H1 (cell line): ENCODE measurements at regions not wholly inside any gene's neighbourhood (a gene's known extent, or its start where the extent isn't known, plus 50 kb on each side); places are given as distances from the start of the nearest gene placed in this dataset.

Experiments
- CTCF ChIA-PET: fragments of 300-600 bp; sonication (Branson Sonifier 250); formaldehyde crosslinking; loops from one replicate; lab custom pipeline; 2021; ENCODE audit not compliant: partially characterized antibody; lab: Charles Lee
- POLR2A ChIA-PET: fragments of 300-600 bp; sonication (Branson Sonifier 250); formaldehyde crosslinking; loops from one replicate; lab custom pipeline; 2021; ENCODE audit warnings: inconsistent platforms; ENCODE audit not compliant: partially characterized antibody; lab: Charles Lee
- DNase-seq, 2 experiments: peaks; one replicate each; pipeline versions ENCODE4 v3.0.0 to v3.0.0-alpha.2; 2010 to 2022; ENCODE audit warnings: low spot score in 2 of 2, low read depth in 1 of 2, mixed read lengths in 1 of 2
- FAIRE-seq: peaks from 2 replicates; lab custom pipeline; 2011; peaks lifted over from hg19 to GRCh38; lab: Jason Lieb, UNC
- H2AFZ ChIP-seq: 2 replicates; pipeline ENCODE4 v1.8.1; 2012; ENCODE audit warnings: low read length, inconsistent platforms
- H2AK5ac ChIP-seq: 2 replicates; pipeline ENCODE4 v1.6.1; 2013; ENCODE audit warnings: low read depth, low read length
- H2BK120ac ChIP-seq: replicated peaks from 2 replicates; pipeline ENCODE3; 2013; ENCODE audit warnings: low read depth, low read length, inconsistent platforms
- H2BK12ac ChIP-seq: 2 replicates; pipeline ENCODE4 v1.6.1; 2013; ENCODE audit warnings: low read depth, low read length
- H2BK15ac ChIP-seq: 2 replicates; pipeline ENCODE4 v1.6.1; 2013; ENCODE audit warnings: low read length
- H2BK20ac ChIP-seq: 2 replicates; pipeline ENCODE4 v1.6.1; 2013; ENCODE audit warnings: low read length
- H2BK5ac ChIP-seq: 2 replicates; pipeline ENCODE4 v1.6.1; 2013; ENCODE audit warnings: low read depth, low read length
- H3K14ac ChIP-seq: 2 replicates; pipeline ENCODE4 v1.6.1; 2013; ENCODE audit warnings: inconsistent platforms; ENCODE audit not compliant: insufficient read length
- H3K18ac ChIP-seq: 2 replicates; pipeline ENCODE4 v1.6.1; 2013; ENCODE audit warnings: low read length; ENCODE audit errors: extremely low read depth
- H3K23ac ChIP-seq: 2 replicates; pipeline ENCODE4 v1.6.1; 2013; ENCODE audit warnings: inconsistent platforms; ENCODE audit not compliant: insufficient read length
- H3K23me2 ChIP-seq: 2 replicates; pipeline ENCODE4 v1.6.1; 2013; ENCODE audit warnings: low read depth, low read length
- H3K27ac ChIP-seq: 2 replicates; pipeline ENCODE4 v1.6.1; 2011; ENCODE audit warnings: low read depth, low read length, inconsistent platforms
- H3K27me3 ChIP-seq, 4 experiments: replicated peaks in 1 of 4; 1 replicate in 1 of 4; 2 replicates in 3 of 4; pipeline versions ENCODE4 v1.6.1 to v1.8.1; 2011 to 2013; ENCODE audit warnings: low read length in 3 of 4, mild to moderate bottlenecking in 3 of 4, inconsistent platforms in 2 of 4, mixed read lengths in 2 of 4, moderate library complexity in 1 of 4; ENCODE audit not compliant: control insufficient read depth in 3 of 4, insufficient read depth in 3 of 4; ENCODE audit errors: extremely low read depth in 1 of 4
- H3K36me3 ChIP-seq, 4 experiments: 2 replicates each; pipeline versions ENCODE4 v1.6.1 to v1.8.1; 2011 to 2013; ENCODE audit warnings: mild to moderate bottlenecking in 4 of 4, low read length in 3 of 4, moderate library complexity in 2 of 4, control low read depth in 1 of 4, inconsistent platforms in 1 of 4; ENCODE audit not compliant: insufficient read depth in 4 of 4, control insufficient read depth in 2 of 4
- H3K4ac ChIP-seq: replicated peaks from 2 replicates; pipeline ENCODE3; 2013; ENCODE audit warnings: low read length, low read depth, mixed read lengths, inconsistent platforms; ENCODE audit not compliant: insufficient read length
- H3K4me1 ChIP-seq, 4 experiments: replicated peaks in 1 of 4; 1 replicate in 1 of 4; 2 replicates in 3 of 4; pipeline versions ENCODE4 v1.6.1 to v1.8.1; 2011 to 2013; ENCODE audit warnings: low read length in 3 of 4, inconsistent platforms in 2 of 4, mixed read lengths in 1 of 4; ENCODE audit not compliant: insufficient read depth in 4 of 4, control insufficient read depth in 3 of 4
- H3K4me2 ChIP-seq, 2 experiments: 2 replicates each; pipeline versions ENCODE4 v1.6.1 to v1.8.1; 2011 to 2013; ENCODE audit warnings: low read depth in 2 of 2, low read length in 2 of 2, control low read depth in 1 of 2, inconsistent platforms in 1 of 2, mild to moderate bottlenecking in 1 of 2; ENCODE audit not compliant: insufficient read depth in 1 of 2
- H3K4me3 ChIP-seq, 4 experiments: fragments of 200-600, 300-600 bp in 1 of 4; sonication (generic), shearing (Covaris generic), sonication (Bioruptor Twin) in 1 of 4; 2 replicates each; pipeline versions ENCODE4 v1.5.1 to v1.8.1; 2011 to 2016; ENCODE audit warnings: low read length in 4 of 4, low read depth in 3 of 4, control low read depth in 2 of 4, inconsistent platforms in 2 of 4, mild to moderate bottlenecking in 2 of 4, mixed read lengths in 1 of 4, moderate library complexity in 1 of 4; ENCODE audit not compliant: insufficient read depth in 2 of 4; ENCODE audit errors: extremely low read depth in 1 of 4
- H3K56ac ChIP-seq: replicated peaks from 2 replicates; pipeline ENCODE3; 2013; ENCODE audit warnings: low read depth, mild to moderate bottlenecking, mixed read lengths, low read length, inconsistent platforms; ENCODE audit not compliant: insufficient read length
- H3K79me1 ChIP-seq: 2 replicates; pipeline ENCODE4 v1.6.1; 2013; ENCODE audit warnings: low read depth, low read length, control low read depth
- H3K79me2 ChIP-seq, 2 experiments: 2 replicates each; pipeline versions ENCODE4 v1.6.1 to v1.8.1; 2012 to 2013; ENCODE audit warnings: low read length in 2 of 2, mild to moderate bottlenecking in 2 of 2, inconsistent platforms in 1 of 2; ENCODE audit not compliant: insufficient read depth in 2 of 2, control insufficient read depth in 1 of 2
- H3K9ac ChIP-seq, 4 experiments: replicated peaks in 1 of 4; 1 replicate in 1 of 4; 2 replicates in 3 of 4; pipeline versions ENCODE4 v1.6.1 to v1.8.1; 2011 to 2013; ENCODE audit warnings: low read depth in 3 of 4, low read length in 3 of 4, control low read depth in 2 of 4, mild to moderate bottlenecking in 2 of 4, moderate library complexity in 2 of 4, inconsistent platforms in 1 of 4; ENCODE audit errors: extremely low read depth in 1 of 4
- H3K9me3 ChIP-seq, 2 experiments: 2 replicates each; pipeline versions ENCODE4 v1.6.1 to v1.8.1; 2012 to 2013; ENCODE audit warnings: mild to moderate bottlenecking in 2 of 2, moderate library complexity in 2 of 2, control low read depth in 1 of 2, inconsistent platforms in 1 of 2, low read depth in 1 of 2, low read length in 1 of 2, mixed read lengths in 1 of 2; ENCODE audit not compliant: insufficient read depth in 2 of 2
- H4K20me1 ChIP-seq, 2 experiments: replicated peaks in 1 of 2; 2 replicates each; pipeline versions ENCODE3 to v1.8.1; 2011 to 2013; ENCODE audit warnings: inconsistent platforms in 2 of 2, low read length in 2 of 2, mild to moderate bottlenecking in 1 of 2; ENCODE audit not compliant: insufficient read depth in 2 of 2, control insufficient read depth in 1 of 2
- H4K5ac ChIP-seq: 2 replicates; pipeline ENCODE4 v1.6.1; 2013; ENCODE audit warnings: low read length, low read depth, mixed read lengths, inconsistent platforms; ENCODE audit not compliant: insufficient read length
- H4K8ac ChIP-seq: 2 replicates; pipeline ENCODE4 v1.8.0; 2013; ENCODE audit warnings: mild to moderate bottlenecking, moderate library complexity, low read length, inconsistent platforms; ENCODE audit not compliant: insufficient read depth; ENCODE audit errors: extremely low read depth
- H4K91ac ChIP-seq: replicated peaks from 2 replicates; pipeline ENCODE3; 2013; ENCODE audit warnings: low read length, mixed read lengths, inconsistent platforms; ENCODE audit not compliant: insufficient read length
- CBX5 ChIP-seq: fragments of 300-800, 300-1000 bp; sonication (generic); IDR thresholded peaks from 2 replicates; pipeline ENCODE4 v1.7.1; 2016; ENCODE audit warnings: antibody characterized with exemption, low read length, low read depth
- GTF2F1 ChIP-seq: IDR thresholded peaks from 2 replicates; pipeline ENCODE4 v1.6.1; 2012; ENCODE audit warnings: low read depth, low read length, improper control_type of control experiment, borderline replicate concordance
- JUN ChIP-seq: IDR thresholded peaks from 2 replicates; pipeline ENCODE4 v1.6.1; 2011; ENCODE audit warnings: low read depth, mild to moderate bottlenecking, improper control_type of control experiment, low read length
- SIN3A ChIP-seq, 2 experiments: IDR thresholded peaks in 1 of 2; conservative IDR thresholded peaks in 1 of 2; 2 replicates each; pipeline ENCODE4 v1.6.1; 2011 to 2012; ENCODE audit warnings: low read length in 2 of 2, improper control_type of control experiment in 1 of 2, low read depth in 1 of 2, mild to moderate bottlenecking in 1 of 2
- WGBS, 2 experiments: shearing (Covaris generic) in 1 of 2; methylation state at CpG; one replicate each; pipeline versions ENCODE4 v1.1.6 to v1.1.7; 2013 to 2015; ENCODE audit warnings: low lambda C conversion rate in 2 of 2, mixed read lengths in 2 of 2, inconsistent platforms in 1 of 2, low coverage in 1 of 2, missing lambda C conversion rate in 1 of 2; ENCODE audit not compliant: insufficient replicate concordance in 2 of 2, insufficient coverage in 1 of 2, insufficient read length in 1 of 2; ENCODE audit errors: extremely low coverage in 1 of 2, missing lambda C conversion rate in 1 of 2; 5-methylcytosine and 5-hydroxymethylcytosine counted together

DNA sequence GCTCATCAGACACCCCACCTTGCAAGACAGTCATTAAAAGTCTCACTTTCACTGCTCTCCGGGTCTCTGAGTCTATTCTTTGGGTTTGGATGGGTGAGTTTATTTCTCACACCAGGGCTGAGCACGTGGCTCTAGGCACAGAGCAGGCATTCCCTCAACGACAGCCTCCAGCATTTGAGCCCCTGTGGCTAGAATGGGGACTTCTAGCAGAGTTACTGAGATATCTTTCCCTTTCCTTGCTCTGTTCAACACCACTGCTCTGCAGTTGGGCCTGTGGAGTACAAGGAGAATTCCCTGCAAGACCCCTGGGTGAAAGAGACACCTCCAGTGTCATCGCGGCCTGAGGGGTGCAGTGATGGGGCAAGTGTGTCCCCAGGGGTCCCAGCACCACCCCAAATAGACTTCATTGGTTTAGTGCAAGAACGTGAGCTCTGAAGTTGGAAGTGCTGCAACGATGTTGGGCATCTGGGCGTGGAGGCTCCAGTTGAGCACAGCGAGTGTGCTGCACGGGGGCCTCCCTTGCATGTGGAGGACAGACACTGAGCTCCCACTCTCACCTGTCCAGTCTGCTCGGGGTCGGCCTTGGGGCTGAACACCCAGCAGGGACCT, 184.1 kb upstream of the HS6ST1 start:
- Histone ChIP-seq H2AFZ (no peak overlapping the region), H3K56ac (no peak overlapping the region), H4K91ac (no peak overlapping the region), H3K9ac (no peak overlapping the region), H3K9me3 (no peaks in the 10 kb centered on the region), H2BK5ac (no peak overlapping the region), H4K8ac (no peak overlapping the region), H3K23ac (no peak overlapping the region), H2BK15ac (no peak overlapping the region), H3K79me1 (no peaks in the 10 kb centered on the region), H3K27ac (no peak overlapping the region), H3K79me2 (no peaks in the 10 kb centered on the region), H3K4me3 (no peak overlapping the region), H3K36me3 (no peaks in the 10 kb centered on the region), H2BK12ac (no peak overlapping the region), H3K18ac (no peak overlapping the region; the same call in 1 of the 2 replicates), H3K23me2 (no peaks in the 10 kb centered on the region), H3K27me3 (no peaks in the 10 kb centered on the region), H4K20me1 (no peaks in the 10 kb centered on the region), H2AK5ac (no peak overlapping the region), H2BK120ac (no peak overlapping the region), H3K14ac (no peak overlapping the region), H2BK20ac (no peak overlapping the region), H3K4me2 (no peak overlapping the region), H3K4me1 (no peaks in the 10 kb centered on the region; a peak in 1 of 7 replicates), H3K4ac (no peak overlapping the region), H4K5ac (no peak overlapping the region)
- ChIA-PET CTCF (interaction anchor here (0.7 kb wide), 1 partner anchor 16 kb away, joined by 3 read pairs; no protein-coding TSS in a partner anchor), POLR2A (interaction anchor here (0.9 kb wide), 2 partner anchors 11 to 194 kb away, joined by 3 read pairs; no protein-coding TSS in a partner anchor)
- WGBS, 2 experiments: 91% methylated on average over 11 of the region's 12 CpGs; no CpG with 5 or more reads in 1 of the 2 experiments
- FAIRE-seq: no peak
- peak in 1 of 2 experiments; percentile 28 for DNase-seq
- no peak for TF ChIP-seq SIN3A (conservative IDR thresholded peaks at IDR 0.05 in 1 of 2, IDR thresholded peaks at IDR 0.05 in 1 of 2; ENCODE audit: low read depth in 1 of 2, low read length in 2 of 2)
- TF ChIP-seq GTF2F1: no peak
- no peak for TF ChIP-seq JUN
- TF ChIP-seq CBX5: no peak
